Islet precursor cell (in vitro differentiated cells): ENCODE measurements at regions not wholly inside any gene's neighbourhood (a gene's known extent, or its start where the extent isn't known, plus 50 kb on each side); places are given as distances from the start of the nearest gene placed in this dataset.

Experiments used
- DNase-seq: peaks from one replicate; pipeline ENCODE4 v3.0.0-alpha.2; 2018

GRCh38 chr18:77776104-77776503 lies 526.5 kb downstream of the GALR1 start:
- DNase-seq = no peak

GRCh38 chr18:77777163-77777562 lies 527.5 kb downstream of the GALR1 start:
- DNase-seq = no peak

DNA sequence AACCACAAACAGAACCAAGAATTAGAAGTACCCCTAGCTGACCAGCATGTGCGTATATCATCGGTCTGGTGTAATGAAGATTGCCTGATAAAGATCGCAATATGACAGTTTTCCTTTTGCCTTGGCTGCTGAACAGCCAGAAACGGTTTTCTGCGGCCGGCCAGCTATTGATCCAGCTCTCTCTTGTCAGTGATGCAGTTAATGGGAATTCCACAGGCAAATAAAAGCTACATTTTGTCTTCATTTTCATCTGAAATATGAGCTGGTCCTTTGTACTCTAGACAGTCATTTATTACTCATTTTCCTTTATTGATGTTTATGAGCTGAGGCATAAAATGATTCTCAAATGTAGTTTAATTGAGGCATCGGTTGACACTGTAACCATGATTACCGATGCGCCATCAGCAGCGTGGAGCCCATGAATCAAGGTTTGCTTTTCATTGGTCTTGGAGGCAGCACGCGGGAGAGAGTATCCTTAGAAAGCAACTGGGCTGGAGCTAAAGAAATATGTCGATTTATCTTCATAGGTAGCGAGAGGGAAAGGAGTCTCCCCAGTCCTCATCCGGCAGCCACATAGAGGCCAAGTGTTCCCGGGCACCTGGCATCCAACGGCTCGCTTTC lies 535.2 kb downstream of the GALR1 start:
- DNase-seq = no peak

DNA sequence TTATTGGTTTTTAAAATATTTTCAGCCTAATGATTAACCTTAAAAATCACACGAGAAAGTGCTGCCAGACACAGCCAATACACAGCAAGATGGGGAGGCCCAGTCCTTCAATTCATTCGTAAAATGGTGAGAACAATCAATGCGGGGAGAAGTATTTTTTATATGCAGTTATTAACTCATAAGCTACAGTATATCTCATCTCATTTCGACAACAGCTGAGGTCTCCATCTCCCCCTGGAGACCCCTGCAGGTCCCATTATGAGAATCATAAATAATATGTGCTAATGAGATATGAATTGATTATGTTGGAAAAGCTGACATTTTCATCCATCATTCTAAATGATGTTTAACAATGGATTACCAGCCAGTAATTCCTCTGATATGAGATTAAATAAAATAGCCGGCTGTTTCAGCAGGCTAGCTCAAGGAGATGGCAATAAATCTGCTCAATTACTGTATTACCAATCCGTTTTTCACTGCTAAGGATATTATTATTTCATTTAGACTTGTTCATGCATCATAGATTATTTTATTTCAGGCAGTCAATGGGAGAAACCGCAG lies 535.8 kb downstream of the GALR1 start:
- no peak for DNase-seq

GRCh38 chr18:77803024-77803423 lies 553.4 kb downstream of the GALR1 start:
- DNase-seq = no peak

DNA sequence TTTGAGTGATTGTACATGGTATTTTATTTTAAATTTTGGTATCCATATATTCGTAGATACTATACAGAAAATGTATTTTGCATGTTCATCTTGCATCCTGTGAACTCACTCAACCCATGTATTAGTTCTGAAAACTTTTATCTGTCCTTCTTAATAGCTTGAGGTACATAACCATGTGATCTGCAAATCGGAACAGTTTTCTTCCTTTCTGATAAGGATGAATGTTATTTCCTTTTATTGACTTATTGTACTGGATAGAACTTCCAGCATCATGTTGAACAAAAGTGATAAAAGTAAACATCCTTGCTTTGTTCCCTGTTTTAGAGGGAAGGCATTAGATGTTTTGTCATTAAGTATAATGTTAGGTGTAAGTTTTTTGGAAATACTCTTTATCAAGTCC lies 554.7 kb downstream of the GALR1 start:
- no peak for DNase-seq

DNA sequence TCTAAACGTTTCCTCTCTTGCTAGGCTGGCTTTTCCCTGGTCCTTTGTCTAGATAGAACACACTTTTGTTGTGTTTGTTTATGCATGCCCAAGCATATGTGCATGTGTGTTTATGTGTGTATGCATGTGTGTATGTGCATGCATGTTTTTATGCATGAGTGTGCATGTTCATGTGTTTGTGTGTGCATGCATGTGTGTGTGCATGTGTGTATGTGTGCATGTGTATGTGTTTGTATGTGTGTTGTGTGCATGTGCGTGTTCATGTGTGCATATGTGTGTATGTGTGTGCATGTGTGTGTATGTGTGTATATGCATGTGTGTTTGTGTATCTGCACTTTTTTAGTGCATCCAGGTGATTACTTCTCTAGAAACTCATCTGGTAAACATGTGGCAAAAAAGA lies 558.0 kb downstream of the GALR1 start:
- DNase-seq = no peak

DNA sequence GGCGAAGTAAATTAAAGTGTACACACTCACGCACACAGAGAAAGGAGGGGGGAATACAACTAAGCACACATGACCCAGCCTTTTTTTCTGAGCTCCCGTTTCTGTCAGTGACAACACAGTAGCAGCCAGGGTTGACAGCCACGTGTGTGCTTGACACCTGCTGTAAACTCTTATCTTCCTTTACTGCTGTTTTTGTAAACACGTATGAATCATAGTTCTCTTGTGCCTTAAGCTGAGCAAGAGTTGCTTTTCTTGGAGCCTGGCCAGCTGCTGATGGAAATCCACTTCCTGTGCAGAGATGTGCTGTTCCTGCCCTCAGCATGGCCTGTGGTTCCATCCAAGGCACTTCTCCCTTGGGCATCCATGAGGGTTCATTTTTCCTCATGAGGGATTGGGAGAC lies 561.9 kb downstream of the GALR1 start:
- no peak for DNase-seq

- no peak for DNase-seq
Measured at GRCh38 chr18:77815666-77816338, 566.2 kb downstream of the GALR1 start.

DNA sequence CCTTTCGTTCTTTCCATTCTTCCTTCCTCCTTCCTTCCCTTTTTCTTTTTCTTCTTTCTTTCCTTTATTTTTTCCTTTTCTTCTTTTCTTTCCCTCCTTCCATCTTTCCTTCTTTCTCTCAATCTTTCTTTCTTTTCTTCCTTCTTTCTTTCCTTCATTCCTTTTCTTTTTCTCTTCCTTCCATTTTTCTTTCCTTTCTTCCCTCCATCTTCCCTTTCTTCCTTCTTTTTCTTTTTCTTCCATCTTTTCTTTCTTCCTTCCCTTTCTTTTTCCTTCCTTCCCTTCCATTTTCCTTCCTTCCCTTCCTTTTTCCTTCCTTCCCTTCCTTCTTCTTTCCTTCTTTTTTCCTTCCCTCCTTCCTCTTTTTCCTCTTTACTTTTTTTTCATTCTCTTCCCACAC lies 568.7 kb downstream of the GALR1 start:
- DNase-seq = no peak

DNA sequence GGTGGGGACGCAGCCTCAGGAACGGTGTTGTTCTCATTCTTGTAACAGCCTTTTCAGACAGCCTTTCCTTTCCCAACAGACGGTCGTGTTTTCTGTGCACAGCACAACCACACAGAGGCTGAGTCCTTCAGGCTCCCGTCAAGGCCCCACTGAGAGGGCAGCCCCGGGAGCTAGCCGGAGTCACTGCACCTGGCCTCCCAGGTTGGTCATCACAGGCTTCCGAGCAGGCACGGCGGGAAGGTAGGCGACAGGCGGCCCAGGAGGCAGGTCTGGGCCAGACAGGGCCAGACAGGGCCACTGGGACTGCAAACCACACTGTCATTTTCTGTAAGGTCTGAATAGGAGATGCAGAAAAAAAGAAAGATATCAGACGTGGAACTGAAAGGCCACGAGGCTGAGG lies 570.8 kb downstream of the GALR1 start:
- no peak for DNase-seq

DNA sequence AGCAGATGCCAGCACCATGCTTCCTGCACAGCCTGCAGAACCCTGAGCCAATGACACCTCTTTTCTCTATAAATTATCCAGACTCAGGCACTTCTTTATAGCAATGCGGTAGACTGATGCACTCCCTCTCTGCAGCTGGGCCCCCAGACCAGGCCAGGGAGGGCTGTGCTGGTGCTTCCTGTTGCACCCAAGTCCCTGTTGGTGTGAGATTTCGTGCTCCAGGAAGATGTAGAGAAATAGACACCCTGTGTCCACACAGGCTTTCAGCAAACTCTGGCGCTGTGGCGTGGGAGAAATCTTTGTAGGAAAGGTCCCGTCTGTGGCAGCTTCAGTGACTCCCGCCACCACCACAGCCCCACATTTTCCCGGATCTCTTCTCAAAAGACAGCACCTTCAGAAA lies 572.2 kb downstream of the GALR1 start:
- no peak for DNase-seq

GRCh38 chr18:77822632-77823031 lies 573.0 kb downstream of the GALR1 start:
- no peak for DNase-seq

GRCh38 chr18:77833807-77834206 lies 584.2 kb downstream of the GALR1 start:
- DNase-seq = no peak

GRCh38 chr18:77851802-77852201 lies 602.2 kb downstream of the GALR1 start:
- DNase-seq = no peak

DNA sequence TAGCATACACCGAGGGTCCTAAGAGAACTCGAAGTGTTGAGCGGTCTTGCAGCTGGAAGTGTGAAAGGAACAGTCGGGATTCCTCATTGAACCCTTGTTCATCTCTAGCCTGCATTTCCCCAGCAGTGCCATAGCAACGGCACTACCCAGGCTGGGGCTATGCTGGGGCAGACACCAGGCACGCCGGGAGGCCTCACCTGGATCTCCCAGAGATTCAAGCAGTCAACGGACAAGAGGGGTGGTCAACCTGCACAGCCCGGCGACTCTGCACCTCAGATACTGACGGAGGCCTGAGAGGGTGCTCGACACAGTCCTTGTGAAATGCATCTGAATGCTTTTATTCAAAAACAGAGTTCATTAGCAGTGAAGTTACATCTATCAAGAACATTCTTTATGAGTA lies 604.2 kb downstream of the GALR1 start:
- no peak for DNase-seq

DNA sequence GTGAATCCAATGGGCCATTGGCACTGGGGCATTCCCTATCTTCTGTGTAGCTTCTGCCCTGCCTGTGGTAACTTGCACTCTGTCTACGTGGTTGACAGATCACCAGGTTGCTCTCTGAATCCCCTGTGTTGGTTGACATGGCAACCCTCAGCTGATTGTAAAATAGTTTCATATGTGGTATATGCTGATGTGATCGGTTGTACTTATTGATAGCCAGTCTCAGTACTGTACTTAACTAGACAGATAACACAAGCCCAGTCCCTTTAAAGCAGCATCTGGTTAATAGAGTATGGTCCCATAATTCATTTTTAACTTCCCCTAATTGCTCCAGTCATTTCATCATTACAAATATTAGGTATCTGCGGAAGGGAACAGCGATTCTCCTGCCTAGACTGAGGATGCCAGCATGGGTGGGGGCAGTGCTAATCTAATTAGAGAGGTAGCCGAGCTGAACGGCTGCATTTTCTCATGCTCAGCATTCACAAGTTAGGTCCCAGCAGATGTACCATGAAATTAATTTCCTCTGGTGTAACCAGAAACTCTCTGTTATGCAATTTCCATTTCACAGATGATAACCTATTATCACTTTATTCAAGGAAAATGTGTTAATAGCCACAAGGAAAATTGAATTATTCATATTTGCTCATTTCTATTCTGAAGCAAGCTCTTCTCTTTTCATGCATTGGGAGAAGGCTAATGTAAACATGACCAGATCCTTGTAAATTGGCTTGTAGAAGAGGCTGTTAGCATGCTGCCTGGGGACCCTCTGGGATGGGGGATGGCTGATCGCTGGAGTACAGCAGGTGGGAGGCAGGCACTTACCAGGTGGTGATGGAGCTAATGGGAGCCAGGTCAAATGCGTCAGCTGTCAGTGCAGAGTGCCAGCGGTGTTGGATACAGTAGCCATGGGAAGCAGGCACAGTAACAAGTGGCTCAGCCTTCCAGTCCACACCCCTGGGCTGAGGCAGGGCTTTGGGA lies 608.3 kb downstream of the GALR1 start:
- no peak for DNase-seq

GRCh38 chr18:77859634-77860033 lies 610.0 kb downstream of the GALR1 start:
- no peak for DNase-seq

DNA sequence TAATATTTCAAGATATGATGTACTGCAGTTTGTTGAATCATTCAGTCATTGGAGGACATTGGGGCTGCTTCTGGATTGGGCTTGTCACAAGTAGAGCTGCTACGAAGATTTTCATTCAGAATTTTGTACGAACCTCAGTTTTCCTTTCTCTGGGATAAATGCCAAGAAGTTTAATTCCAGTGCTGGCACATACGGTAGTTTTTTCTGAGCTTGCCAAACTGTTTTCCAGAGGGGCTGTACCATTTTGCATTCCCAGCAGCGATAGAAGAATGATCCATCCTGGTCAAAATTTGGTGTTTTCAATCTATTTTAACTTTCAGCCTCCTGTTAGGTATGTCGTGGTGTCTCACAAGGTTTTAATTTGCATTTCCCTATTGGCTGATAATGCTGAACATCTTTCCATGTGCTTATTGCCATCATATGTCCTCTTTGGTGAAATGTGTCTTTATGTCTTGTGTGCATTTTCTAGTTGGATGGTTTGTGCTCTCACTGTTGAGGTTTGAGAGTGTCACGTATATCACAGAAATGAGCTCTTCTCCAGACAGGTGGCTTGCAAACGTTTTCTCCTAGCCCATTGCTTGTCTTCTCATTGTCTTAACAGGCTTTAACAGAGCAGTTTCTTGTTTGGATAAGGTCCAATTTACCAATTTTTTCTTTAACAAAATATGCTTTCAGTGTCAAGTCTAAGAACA lies 612.6 kb downstream of the GALR1 start:
- DNase-seq = no peak

DNA sequence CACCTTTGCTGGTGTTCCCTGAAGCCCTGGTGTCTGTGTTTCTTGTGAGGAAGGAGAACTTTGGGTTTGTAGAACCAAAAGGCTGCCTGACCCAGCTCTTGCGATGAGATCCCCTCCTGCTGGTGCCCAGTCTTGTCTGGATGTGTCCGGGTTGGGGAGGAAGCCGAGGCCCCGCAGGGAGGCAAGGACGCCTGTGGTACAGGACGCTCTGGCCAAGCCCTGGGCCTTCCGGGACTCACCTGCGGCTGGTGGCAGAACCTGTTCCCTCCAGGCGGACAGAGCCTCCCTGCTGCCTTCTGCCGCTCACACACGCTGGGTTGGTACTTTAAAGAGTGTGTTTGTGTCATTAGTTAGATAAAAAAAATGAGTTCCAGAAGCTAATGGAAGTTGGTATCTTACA lies 616.2 kb downstream of the GALR1 start:
- no peak for DNase-seq

DNA sequence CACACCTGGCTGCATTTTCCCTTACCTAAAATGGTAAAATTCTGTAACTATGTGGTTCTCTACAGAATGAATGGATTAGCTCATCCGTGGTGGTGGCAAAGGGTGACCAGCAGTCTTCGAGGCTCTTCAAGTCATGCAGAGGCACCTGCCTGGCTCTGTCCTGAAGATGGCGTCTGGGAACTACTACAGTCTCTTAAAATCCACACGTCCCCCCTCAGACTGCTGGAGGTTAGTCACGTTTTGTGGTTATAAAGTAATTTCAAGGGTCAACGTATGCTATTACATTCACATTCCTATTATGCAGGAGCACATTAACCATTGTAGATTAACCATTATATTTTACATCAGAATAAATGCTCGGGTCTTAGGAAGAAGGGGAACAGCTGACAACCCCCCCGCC lies 616.7 kb downstream of the GALR1 start:
- no peak for DNase-seq

GRCh38 chr18:77870199-77870598 lies 620.6 kb downstream of the GALR1 start:
- no peak for DNase-seq

DNA sequence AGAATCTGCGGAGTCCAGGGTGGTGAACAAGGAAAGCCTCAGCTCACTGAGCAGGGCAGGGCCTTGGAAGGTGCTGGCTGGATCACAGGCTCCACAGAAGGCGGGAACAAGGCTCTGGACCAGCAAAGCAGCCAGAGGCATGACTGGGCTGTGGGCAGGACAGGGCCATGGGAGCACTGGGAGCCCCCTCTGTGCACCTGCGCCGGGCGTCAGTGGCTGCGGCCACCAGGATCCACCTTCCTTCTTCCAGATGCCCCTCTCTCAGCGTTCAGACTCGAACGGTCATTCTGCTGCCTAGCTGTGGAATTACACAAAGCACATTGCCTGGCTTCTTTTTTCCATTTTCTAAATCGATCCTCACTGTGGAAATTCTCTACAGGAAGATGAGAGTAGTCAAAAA lies 621.2 kb downstream of the GALR1 start:
- DNase-seq = no peak
